ENCODE measurements at regions not wholly inside any gene's neighbourhood (a gene's known extent, or its start where the extent isn't known, plus 50 kb on each side); places are given as distances from the start of the nearest gene placed in this dataset.

DNA sequence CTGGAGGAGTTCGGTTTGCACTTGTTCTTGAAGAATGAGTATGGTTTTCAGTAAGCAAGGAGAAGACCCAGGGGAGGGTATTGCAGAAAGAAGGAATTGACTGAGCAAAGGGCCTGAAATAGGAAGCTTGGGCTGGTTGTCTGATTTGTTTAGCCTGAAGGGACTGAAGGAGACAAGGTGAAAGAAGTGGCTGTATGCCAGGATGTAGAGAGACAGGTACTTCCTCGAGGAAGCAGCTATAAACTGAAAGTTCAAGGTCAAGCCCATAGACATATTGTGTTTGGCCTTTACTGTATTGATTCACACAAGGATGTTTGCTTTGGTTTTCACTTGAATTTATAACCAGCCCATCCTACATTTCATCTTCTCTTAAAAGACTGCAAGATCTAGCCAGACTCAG, 183.1 kb downstream of the PALM2AKAP2 start:
- Histone ChIP-seq H3K4me1 (ENCODE audit: control insufficient read depth, insufficient read depth, low read length) (no peaks in the 10 kb centered on the region), H3K36me3 (ENCODE audit: control insufficient read depth, insufficient read depth, low read length) (no peaks in the 10 kb centered on the region), H3K4me3 (ENCODE audit: low read length) (no peak overlapping the region), H3K27ac (ENCODE audit: low read length) (no peak overlapping the region), H3K27me3 (ENCODE audit: control insufficient read depth, insufficient read depth, low read length) (no peaks in the 10 kb centered on the region), H3K9me3 (ENCODE audit: control insufficient read depth, insufficient read depth, low read length) (no peaks in the 10 kb centered on the region)
- DNase-seq (ENCODE audit: low read depth, low spot score) = no peak
- WGBS (ENCODE audit: insufficient coverage, insufficient read length) = no CpG with 5 or more reads among the region's 2 CpGs

DNA sequence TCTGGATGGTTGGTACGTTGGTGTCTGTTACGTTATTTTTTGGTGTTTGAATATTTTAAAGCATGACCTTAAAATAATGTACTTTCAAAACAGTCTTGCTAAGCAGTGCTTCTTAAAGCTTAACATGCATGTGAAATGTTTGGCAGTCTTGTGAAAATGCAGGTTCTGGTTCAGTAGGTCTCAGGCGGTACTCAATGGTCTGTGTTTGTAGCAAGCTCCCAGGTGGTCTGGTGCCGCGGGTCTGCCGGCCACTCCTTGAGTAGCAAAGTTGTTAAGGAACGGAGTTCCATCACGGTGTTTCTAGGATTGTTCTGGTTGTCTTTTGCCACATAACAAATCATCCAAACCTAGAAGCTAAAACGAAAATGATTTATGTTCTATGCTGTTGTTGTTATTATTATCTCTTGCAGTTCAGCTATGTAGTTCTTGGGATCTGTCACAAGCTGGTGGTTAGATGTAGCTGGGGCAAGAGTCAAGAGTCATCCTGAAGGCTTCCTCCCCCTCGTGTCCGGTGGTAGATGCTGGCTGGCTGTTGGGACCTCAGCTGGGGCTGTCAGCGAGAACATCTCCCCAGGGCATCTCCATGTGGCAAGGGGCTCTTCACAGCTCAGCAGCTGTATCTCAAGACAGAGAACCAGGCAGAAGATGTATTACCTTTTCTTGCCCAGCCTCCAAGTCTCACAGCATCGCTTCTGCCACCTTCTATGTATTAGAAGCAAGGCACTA, 186.8 kb downstream of the PALM2AKAP2 start:
- no peak for DNase-seq (ENCODE audit: low read depth, low spot score)
- no peak overlapping the region for H3K4me3 ChIP-seq (ENCODE audit: low read length)
- no peaks in the 10 kb centered on the region for H3K4me1 ChIP-seq (ENCODE audit: control insufficient read depth, insufficient read depth, low read length)
- no peak overlapping the region for H3K27ac ChIP-seq (ENCODE audit: low read length)
- no peaks in the 10 kb centered on the region for H3K9me3 ChIP-seq (ENCODE audit: control insufficient read depth, insufficient read depth, low read length)
- no peaks in the 10 kb centered on the region for H3K36me3 ChIP-seq (ENCODE audit: control insufficient read depth, insufficient read depth, low read length)
- H3K27me3 ChIP-seq (ENCODE audit: control insufficient read depth, insufficient read depth, low read length) = no peaks in the 10 kb centered on the region
- WGBS (ENCODE audit: insufficient coverage, insufficient read length) = 100% methylated on average over 2 of the region's 13 CpGs

DNA sequence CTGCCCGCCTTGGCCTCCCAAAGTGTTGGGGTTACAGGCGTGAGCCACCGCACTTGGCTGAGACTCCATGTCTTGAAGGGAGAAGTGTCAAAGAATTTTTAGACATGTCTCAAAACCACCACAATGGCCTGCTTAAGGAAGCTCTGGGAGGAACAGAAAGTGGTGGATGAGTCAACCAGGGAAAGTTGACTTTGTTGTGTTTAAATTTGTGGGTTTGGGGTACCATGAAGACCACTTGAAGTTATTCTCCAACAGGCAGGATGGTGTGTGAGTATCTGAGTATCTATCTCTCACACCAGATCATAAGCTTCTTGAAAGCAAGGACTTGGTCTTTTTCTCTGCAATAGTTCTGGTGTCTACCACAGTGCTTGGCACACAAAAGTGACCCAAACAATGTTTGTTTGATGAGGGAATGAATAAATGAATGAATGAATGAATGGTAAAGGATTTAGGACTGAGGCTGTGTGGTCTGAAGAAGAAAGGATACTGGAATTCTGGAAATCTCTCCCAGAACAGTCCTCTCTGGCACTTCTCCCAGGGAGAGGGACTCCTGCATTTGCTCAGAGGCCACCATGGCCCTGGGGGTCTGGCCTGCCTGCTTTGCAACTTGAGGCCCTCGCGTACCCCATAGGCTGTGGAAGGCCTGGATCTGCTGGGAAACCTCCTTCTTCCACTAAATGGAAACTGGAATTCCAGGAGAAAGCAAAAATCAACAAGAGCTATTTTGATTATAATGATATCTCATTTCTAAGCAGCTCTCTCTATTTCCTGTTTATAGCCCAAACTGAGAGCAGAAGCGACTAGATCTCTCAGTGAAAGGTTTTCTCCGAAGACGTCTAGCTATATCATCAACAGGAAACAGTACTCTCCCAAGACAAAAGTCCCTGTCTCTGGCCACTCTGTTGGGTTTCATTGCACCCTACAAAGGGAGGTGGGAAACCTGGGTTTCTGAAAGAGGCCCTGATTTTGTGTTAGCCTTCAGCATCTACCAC, 187.9 kb downstream of the PALM2AKAP2 start:
- Histone ChIP-seq H3K27ac (ENCODE audit: low read length) (no peak overlapping the region), H3K4me1 (ENCODE audit: control insufficient read depth, insufficient read depth, low read length) (no peaks in the 10 kb centered on the region), H3K4me3 (ENCODE audit: low read length) (no peak overlapping the region), H3K36me3 (ENCODE audit: control insufficient read depth, insufficient read depth, low read length) (no peaks in the 10 kb centered on the region), H3K27me3 (ENCODE audit: control insufficient read depth, insufficient read depth, low read length) (no peaks in the 10 kb centered on the region), H3K9me3 (ENCODE audit: control insufficient read depth, insufficient read depth, low read length) (no peaks in the 10 kb centered on the region)
- DNase-seq (ENCODE audit: low read depth, low spot score) = no peak
- no CpG with 5 or more reads among the region's 8 CpGs for WGBS (ENCODE audit: insufficient coverage, insufficient read length)

DNA sequence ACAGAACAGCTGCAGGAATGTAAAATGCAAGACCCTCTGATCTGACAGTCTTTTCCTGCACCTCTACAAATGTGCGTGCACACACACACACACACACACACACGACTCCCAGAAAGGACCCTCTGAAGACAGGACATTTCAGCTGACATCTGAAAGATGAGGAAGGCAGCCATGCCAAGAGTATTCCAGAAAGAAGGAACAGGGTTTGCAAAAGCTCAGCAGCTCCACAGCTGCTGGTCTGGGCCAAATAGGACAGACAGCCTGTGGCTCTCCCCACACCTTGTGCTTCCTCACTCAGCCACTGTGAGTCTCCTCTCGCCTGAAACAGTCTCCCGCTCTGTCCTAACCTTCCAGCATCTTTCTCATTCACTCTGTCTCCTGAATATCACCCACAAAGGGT, 189.0 kb downstream of the PALM2AKAP2 start:
- H3K9me3 ChIP-seq (ENCODE audit: control insufficient read depth, insufficient read depth, low read length) = no peaks in the 10 kb centered on the region
- H3K27me3 ChIP-seq (ENCODE audit: control insufficient read depth, insufficient read depth, low read length) = no peaks in the 10 kb centered on the region
- H3K4me3 ChIP-seq (ENCODE audit: low read length) = no peak overlapping the region
- H3K4me1 ChIP-seq (ENCODE audit: control insufficient read depth, insufficient read depth, low read length) = no peaks in the 10 kb centered on the region
- no peak overlapping the region for H3K27ac ChIP-seq (ENCODE audit: low read length)
- no peaks in the 10 kb centered on the region for H3K36me3 ChIP-seq (ENCODE audit: control insufficient read depth, insufficient read depth, low read length)
- WGBS (ENCODE audit: insufficient coverage, insufficient read length) = no CpG with 5 or more reads among the region's 4 CpGs
- no peak for DNase-seq (ENCODE audit: low read depth, low spot score)

DNA sequence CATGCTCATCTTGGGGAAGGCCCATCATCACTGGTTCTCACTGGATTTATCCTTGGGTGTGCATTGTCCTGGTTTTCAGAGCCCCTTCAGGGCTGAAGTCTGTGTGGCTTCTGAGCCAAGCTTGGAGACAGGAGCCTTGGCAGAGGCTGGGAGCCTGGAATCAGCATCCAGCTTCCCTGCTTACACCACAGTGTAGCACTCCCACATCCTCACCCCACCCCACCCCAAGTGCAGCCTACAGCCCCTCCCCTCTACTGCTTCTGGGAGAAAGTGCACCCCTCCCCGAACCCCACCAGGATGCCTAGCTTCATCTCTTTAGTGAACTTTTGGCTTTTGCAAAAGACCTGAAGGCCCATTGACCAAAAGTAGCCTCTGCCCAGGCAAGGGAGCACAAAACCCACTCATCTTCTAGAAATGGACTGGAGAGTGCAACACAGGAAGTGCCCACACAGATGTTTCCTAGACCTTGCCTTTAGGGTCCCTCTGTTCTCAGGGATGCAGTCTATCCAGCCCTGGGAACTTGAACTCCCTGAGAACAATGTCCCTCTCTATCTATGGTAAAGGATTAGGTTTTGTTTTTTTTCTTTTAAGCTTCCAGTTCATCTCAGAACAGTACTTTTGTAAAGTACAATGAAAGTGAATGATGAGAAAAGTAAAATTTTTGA, 189.7 kb downstream of the PALM2AKAP2 start:
- no peak for DNase-seq (ENCODE audit: low read depth, low spot score)
- Histone ChIP-seq H3K27me3 (ENCODE audit: control insufficient read depth, insufficient read depth, low read length) (no peaks in the 10 kb centered on the region), H3K9me3 (ENCODE audit: control insufficient read depth, insufficient read depth, low read length) (no peaks in the 10 kb centered on the region), H3K4me1 (ENCODE audit: control insufficient read depth, insufficient read depth, low read length) (no peaks in the 10 kb centered on the region), H3K27ac (ENCODE audit: low read length) (no peak overlapping the region), H3K4me3 (ENCODE audit: low read length) (no peak overlapping the region), H3K36me3 (ENCODE audit: control insufficient read depth, insufficient read depth, low read length) (no peaks in the 10 kb centered on the region)
- no CpG with 5 or more reads among the region's 1 CpG for WGBS (ENCODE audit: insufficient coverage, insufficient read length)

DNA sequence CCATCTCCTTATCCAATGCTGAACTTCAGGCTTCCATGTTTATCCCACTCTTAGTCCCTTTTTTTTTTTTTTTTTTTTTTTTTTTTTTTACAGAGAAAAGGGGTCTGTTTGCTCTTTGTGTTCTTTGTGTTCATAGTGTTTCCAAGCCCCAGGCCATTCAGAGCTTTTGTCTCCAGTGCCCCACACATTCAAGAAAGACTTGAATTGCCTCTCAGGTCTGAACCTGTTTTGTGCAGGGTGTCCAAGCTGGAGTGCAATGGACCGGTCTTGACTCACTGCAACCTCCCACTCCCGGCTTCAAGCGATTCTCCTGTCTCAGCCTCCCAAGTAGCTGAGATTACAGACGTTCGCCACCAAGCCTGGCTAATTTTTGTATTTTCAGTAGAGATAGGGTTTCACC, 191.2 kb downstream of the PALM2AKAP2 start:
- DNase-seq (ENCODE audit: low read depth, low spot score) = no peak
- Histone ChIP-seq H3K4me1 (ENCODE audit: control insufficient read depth, insufficient read depth, low read length) (no peaks in the 10 kb centered on the region), H3K36me3 (ENCODE audit: control insufficient read depth, insufficient read depth, low read length) (no peaks in the 10 kb centered on the region), H3K9me3 (ENCODE audit: control insufficient read depth, insufficient read depth, low read length) (no peaks in the 10 kb centered on the region), H3K4me3 (ENCODE audit: low read length) (no peak overlapping the region), H3K27me3 (ENCODE audit: control insufficient read depth, insufficient read depth, low read length) (no peaks in the 10 kb centered on the region), H3K27ac (ENCODE audit: low read length) (no peak overlapping the region)
- WGBS (ENCODE audit: insufficient coverage, insufficient read length) = no CpG with 5 or more reads among the region's 5 CpGs

DNA sequence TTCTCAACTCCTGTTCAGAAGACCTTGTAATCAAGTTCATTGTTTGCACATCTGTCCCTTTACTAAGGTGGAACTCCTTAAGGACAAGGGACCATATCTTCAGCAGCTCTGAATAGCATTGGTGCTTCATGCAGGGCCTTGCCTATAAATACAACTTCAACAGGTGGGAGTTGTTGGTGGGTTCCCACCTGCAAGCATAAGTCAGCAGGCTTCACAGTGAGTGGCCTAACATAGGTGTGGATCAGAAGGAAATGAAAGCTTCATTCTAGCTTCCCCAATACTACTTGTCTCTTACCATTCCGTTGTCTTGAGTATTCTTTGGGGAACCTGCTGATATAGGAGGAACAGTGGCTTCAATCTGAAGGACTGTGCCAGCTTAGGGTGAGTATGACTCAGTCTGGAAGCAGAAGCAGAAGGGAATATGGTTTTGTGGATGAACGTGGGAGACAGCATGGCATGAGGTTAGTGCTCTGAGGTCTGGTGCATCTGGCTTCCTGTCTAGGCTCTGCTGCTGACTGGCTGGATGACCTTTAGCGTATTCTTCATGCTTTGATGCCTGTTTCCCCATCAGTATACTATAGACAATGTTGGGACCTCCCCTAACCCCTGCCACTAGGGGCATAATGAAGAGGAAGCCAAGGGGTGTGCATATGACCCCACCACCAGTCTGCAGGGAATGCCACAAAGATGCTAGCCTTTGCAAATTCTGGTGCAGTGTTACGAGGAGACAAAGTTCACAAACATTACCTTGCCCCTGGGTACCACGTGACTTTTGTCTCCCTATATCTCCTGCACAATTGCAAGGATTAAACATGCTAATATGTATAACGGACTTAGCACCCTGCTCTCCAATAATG, 192.3 kb downstream of the PALM2AKAP2 start:
- no CpG with 5 or more reads among the region's 6 CpGs for WGBS (ENCODE audit: insufficient coverage, insufficient read length)
- Histone ChIP-seq H3K9me3 (ENCODE audit: control insufficient read depth, insufficient read depth, low read length) (no peaks in the 10 kb centered on the region), H3K27me3 (ENCODE audit: control insufficient read depth, insufficient read depth, low read length) (no peaks in the 10 kb centered on the region), H3K36me3 (ENCODE audit: control insufficient read depth, insufficient read depth, low read length) (no peaks in the 10 kb centered on the region), H3K4me1 (ENCODE audit: control insufficient read depth, insufficient read depth, low read length) (no peaks in the 10 kb centered on the region), H3K4me3 (ENCODE audit: low read length) (no peak overlapping the region), H3K27ac (ENCODE audit: low read length) (no peak overlapping the region)
- no peak for DNase-seq (ENCODE audit: low read depth, low spot score)

DNA sequence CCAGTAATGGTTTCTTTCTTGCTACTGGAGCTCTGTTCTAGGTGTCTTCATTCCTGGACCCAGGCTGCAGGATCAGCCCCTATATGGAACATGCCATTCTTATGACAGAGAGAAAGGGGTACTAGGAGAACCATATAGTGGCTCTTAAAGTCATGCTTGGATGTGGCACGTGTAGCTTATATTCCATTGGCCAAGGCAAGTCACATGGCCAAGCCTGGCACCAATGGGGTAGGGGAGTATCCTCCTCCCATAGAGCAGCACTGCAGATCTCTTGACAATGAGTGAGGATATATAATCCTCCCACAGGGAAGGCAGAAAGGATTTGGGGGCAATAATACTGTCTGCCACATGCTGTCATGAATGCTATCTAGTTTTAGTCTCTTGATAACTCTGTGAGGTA, 193.3 kb downstream of the PALM2AKAP2 start:
- no peaks in the 10 kb centered on the region for H3K36me3 ChIP-seq (ENCODE audit: control insufficient read depth, insufficient read depth, low read length)
- WGBS (ENCODE audit: insufficient coverage, insufficient read length) = no CpG with 5 or more reads among the region's 1 CpG
- H3K27me3 ChIP-seq (ENCODE audit: control insufficient read depth, insufficient read depth, low read length) = no peaks in the 10 kb centered on the region
- no peak overlapping the region for H3K4me3 ChIP-seq (ENCODE audit: low read length)
- no peaks in the 10 kb centered on the region for H3K4me1 ChIP-seq (ENCODE audit: control insufficient read depth, insufficient read depth, low read length)
- DNase-seq (ENCODE audit: low read depth, low spot score) = no peak
- H3K9me3 ChIP-seq (ENCODE audit: control insufficient read depth, insufficient read depth, low read length) = no peaks in the 10 kb centered on the region
- no peak overlapping the region for H3K27ac ChIP-seq (ENCODE audit: low read length)

DNA sequence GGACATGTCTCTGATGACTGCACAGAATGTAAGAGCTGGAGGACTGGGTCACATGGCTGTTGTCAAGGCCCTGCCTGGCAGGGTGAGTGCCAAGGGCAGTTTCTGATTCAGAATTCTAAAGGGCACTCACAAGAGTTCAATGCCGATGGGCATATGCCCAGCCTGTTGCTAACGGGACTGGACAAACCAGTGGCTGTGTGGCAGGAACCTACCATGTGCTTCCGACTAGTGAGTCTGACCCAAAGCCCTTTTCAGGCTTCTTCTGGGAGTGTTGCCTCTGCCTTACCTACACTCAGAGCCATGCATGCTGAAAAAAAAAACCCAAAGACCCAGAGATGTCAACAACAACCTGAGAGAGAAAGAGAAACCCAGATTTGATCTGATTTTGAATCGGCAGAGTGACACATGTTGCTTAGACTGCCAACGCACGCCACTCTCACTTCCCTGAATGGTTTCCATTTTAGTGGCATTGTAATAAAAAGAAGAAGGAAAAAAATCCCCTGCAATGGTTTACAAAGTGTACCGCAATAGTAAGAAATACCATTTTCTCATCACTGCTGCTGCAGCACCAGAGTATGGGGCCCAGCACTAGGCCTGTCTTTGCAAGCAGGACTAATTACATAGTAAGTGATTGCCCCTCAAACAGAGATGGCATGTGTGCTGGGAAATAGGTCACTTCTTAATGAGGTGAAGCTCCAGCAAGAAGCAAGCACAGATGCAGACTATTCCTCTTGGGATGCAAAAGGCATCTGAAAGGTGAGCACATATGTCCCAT, 194.3 kb downstream of the PALM2AKAP2 start:
- Histone ChIP-seq H3K9me3 (ENCODE audit: control insufficient read depth, insufficient read depth, low read length) (no peaks in the 10 kb centered on the region), H3K27ac (ENCODE audit: low read length) (no peak overlapping the region), H3K27me3 (ENCODE audit: control insufficient read depth, insufficient read depth, low read length) (no peaks in the 10 kb centered on the region), H3K4me1 (ENCODE audit: control insufficient read depth, insufficient read depth, low read length) (no peaks in the 10 kb centered on the region), H3K36me3 (ENCODE audit: control insufficient read depth, insufficient read depth, low read length) (no peaks in the 10 kb centered on the region), H3K4me3 (ENCODE audit: low read length) (no peak overlapping the region)
- no peak for DNase-seq (ENCODE audit: low read depth, low spot score)
- whole genome bisulfite sequencing (ENCODE audit: insufficient coverage, insufficient read length) = no CpG with 5 or more reads among the region's 7 CpGs

All from iPS DF 6.9 (cell line).